Ecto neural progenitor cell (in vitro differentiated cells): ENCODE measurements at regions not wholly inside any gene's neighbourhood (a gene's known extent, or its start where the extent isn't known, plus 50 kb on each side); places are given as distances from the start of the nearest gene placed in this dataset.
"Not testable (repeated sequence)": the region's sequence is repeated elsewhere in the genome, so short reads cannot be mapped to it uniquely, and the experiment has no call there.

Source experiments
- DNase-seq: peaks from one replicate; pipeline ENCODE4 v3.0.0-alpha.2; 2018; ENCODE audit warnings: low spot score

DNA sequence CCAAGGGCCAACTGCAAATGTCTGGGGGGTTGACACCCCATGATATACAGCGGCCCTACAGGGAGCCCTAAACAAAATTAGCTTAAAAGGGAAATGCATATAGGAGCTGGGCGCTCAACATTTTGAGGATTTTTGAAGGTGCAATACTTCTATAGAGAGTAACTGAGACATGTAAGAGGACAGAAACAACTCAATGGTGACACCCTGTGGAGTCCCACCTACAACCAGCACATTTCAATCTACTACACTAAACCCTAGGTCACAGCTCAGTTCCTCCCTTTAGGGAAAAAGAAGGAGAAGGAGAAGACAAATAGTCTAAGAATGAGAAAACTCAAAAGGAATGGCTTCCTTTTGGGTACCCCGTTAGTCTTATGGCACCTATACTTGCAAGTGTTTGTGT lies 1010.5 kb upstream of the NOVA1 start:
- no peak for DNase-seq

DNA sequence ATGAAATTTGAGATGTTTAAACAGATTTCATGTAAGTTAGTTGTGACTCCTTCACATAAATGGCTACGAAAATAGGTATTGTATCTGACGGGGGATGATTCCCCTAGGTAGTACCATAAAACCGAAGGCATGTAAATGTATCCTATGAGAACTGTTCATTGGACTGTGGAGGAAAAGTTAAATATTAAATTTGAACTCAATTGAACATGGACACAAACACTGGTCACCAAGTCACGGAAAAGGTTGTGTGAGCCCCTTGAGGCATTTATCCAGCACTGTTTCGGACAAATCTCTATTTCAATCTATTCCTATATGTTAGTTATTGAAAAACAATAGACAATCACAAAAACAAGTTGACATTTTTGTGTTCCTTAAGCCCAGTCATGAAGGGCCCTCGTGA lies 1014.3 kb upstream of the NOVA1 start:
- DNase-seq, result no peak

DNA sequence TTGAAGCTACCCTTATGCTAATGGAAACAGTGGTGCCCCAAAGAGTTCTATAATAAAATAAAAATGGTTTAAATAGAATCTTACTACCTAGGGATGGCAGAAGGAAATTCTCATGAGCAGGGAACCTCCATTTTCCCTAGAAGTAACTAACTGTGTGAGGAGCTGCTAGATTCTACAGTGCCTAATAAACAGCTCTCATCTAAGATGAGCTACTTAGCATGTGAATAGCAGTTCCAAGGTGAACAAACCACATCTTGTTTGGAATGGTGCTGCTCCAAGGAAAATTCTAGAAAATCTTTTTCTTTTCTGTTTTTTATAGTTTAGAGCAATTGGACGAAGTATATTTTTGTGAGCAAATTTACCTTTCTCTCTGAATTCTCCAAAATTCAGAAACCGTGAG lies 1015.3 kb upstream of the NOVA1 start:
- no peak for DNase-seq

DNA sequence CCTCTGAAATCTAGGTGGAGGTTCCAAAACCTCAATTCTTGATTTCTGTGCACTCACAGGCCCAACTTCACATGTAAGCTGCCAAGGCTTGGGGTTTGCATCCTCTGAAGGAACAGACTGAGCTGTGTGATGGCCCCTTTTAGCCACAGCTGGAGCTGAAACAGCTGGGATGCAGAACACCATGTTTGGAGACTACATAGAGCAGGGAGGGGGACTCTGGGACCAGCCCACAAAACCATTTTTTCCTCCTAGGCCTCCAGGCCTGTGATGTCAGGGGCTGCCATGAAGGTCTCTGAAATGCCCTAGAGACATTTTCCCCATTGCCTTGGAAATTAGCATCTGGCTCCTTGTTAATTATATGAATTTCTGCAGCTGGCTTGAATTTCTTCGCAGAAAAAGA lies 1025.9 kb upstream of the NOVA1 start:
- no peak for DNase-seq

DNA sequence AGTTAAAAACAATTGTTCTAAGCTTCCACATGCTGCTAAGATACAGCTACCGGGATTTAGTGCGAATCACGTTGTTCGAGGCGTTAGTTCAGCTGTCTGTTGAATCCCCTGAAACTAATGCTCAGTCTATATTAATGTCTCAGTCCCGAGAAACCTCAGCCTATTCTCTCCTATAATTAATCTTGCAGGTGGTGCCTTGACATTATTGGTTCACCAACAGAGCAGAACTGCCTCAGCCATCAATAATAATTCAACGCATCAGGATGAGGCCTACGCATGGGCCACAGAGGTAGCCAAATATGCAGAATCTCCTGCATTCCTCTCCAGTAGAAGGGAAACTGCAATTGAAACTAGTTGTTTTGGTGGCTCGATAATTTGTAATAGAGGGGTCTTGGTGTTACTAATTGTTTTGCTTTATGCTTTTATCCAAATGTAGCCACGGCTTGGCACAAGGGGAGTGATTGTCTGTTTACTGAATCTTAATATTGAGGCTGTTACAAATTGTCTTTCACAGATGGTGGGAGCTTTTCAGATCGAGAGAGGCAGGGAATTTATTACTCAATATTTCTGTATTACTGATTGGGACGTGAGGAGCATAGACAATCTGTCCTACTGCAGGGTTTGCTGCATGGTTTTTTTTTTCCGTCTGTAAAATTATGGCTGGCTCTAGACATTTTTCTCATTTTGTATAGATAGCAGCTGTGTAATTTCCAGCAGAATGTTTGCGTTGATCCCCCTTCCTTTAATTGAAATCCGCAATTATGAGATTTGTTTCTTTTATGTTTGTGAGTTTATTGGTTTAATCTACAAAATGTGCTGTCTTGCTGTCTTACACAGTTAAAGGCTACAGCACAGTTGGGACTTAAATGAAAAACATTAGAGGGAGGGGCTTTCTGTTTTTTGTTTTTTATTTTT lies 1036.5 kb upstream of the NOVA1 start:
- DNase-seq, result no peak

DNA sequence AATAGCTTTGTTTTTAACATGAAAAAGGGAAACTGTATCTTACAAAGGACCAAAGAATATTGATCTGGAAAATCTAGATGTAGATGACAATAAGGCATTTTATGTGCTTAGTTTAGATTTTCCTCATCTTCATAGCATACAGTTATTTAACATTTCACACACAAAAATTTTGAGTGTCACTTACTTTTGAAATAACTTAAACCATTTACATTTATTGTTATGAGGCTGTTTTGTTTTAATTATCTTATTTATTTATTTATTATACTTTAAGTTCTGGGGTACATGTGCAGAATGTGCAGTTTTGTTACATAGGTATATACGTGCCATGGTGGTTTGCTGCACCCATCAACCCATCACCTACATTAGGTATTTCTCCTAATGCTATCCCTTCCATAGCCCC lies 1042.9 kb upstream of the NOVA1 start:
- not testable (repeated sequence) for DNase-seq

DNA sequence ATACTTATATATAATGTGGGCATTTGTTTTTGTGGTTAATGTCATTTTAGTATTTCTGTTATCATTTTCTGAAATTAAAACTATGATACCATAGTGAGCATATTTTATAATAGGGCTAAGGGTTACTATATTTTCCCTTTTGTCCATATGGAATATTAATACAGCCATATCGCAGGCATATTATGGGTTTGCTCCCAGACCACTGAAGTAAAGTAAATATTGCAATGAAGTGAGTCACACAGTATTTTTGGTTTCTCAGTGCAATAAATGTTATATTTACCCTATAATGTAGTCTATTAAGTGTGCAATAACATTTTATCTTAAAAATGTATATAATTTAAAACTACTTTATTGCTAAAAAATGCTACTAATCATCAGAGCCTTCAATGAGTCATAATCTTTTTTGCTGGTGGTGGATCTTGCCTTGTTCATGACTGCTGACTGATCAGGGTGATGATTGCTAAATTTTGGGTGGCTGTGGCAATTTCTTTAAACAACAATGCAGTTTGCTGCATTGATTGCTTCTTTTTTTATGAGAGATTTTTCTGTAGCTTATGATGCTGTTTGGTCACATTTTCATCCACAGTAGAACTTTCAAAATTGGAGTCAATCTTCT lies 1044.5 kb upstream of the NOVA1 start:
- no peak for DNase-seq

DNA sequence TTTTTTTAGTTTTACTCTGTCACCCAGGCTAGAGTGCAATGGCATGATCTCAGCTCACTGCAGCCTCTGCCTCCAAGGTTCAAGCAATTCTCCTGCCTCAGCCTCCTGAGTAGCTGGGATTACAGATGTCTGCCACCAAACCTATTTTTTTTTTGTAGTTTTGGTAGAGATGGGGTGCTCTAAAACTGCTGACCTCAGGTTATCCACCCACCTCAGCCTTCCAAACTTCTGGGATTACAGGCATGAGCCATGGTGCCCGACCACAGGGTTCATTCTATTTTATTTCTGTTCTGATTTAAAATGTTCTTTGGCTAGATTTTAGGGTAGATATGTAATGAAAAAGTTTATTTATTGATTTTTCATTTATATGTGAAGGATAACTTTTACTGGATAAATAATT lies 1062.8 kb upstream of the NOVA1 start:
- no peak for DNase-seq

DNA sequence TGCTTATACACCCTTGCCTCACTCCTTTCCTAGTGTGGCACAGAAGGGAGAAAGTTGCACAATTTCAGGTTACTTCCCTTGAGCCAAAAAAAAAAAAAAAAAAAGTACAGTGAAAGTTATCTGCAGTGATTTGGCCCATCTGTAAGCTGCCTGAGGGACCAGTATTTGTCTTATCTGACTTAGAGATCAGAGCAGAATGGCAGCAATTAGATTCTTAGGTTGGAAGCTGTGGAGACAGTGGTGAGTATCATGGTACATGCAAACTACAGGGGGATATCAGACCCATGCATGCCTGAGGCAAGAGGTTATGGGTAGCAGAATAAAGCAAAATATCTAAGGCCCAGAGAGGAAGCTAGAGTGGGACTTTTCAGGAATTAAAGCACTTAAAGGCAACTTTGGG lies 1070.7 kb upstream of the NOVA1 start:
- DNase-seq, result no peak

DNA sequence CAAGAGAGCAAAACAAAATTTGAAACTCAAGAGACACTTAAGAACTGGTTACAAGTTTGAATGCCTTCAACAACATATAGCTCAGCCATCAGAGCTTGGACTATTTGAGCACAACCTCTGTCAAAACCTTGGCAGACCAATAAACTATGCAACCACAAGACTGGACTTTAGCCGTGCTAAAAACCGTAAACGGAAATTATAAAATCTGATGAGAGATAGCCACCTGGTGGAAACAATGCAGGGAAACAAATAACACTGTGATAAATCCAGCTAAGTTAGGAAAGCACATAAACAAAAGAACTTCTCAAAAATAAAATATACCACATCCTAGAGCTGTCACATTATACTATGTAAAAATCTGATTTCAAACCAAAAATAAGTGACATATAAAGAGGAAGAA lies 1074.2 kb upstream of the NOVA1 start:
- DNase-seq, result no peak

DNA sequence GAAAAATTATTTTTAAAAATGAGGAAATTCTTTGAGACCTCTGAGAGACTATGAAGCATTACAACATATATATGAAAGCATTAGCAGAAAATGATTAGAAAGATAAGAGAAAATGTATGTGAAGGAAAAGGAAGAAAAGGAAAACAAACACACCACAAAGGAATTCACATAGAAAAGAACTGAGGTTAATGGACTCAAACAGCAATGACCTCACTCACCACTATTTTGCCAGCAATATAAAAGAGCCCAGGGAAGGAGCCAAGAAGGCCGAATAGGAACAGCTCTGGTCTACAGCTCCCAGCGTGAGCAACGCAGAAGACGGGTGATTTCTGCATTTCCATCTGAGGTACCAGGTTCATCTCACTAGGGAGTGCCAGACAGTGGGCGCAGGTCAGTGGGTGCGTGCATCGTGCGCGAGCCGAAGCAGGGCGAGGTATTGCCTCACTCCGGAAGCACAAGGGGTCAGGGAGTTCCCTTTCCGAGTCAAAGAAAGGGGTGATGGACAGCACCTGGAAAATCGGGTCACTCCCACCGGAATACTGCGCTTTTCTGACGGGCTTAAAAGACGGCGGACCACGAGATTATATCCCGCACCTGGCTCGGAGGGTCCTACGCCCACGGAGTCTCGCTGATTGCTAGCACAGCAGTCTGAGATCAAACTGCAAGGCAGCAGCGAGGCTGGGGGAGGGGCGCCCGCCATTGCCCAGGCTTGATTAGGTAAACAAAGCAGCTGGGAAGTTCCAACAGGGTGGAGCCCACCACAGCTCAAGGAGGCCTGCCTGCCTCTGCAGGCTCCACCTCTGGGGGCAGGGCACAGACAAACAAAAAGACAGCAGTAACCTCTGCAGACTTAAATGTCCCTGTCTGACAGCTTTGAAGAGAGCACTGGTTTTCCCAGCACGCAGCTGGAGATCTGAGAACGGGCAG lies 1075.2 kb upstream of the NOVA1 start:
- peak; percentile 44 for DNase-seq

DNA sequence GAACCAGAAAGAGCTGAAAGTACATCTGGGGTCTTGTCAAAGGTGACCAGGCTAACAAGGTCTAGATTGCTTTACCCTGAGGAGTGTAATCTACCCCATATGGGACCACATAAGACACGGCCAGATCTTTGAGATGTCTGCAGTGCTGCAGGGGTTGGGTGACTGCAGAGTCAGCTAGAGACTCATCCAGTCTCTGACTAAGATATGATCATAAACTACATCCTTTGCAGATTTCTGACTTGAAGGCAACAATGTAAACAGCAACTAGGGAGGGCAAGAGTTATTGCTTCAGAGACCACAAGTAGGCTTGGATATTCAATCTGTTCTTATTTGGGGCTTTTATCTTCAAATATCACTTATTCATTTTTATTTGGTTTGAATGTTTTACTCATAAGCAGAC lies 1080.5 kb upstream of the FOXG1 start:
- no peak for DNase-seq

DNA sequence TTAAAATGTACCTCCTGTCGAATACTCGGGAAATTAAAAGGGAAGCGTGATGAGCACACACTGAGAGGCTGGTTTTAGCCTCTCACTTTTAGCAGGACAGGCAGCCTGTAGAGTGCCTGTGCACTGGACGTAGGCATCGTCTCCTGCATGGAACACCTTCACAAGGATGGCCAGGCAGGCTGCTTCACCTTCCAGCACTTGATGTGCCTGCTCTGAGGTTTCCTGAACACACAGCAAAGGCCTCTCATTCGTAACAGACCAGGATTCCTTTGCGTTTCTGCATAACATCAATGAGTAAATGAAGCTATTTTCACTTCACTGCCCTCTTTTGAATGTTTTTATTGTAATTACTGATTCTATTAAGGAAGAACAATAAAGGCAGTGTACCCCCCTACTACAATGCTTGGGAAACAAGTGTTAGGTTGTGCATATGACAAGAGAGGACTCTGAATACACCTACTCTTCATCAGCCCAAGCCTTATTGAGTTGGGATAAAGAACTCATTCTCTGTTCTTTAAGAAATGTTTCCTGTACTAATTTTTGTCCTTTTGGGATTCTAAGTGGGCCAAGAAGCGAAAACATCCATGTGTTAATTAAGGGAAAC lies 1077.6 kb upstream of the FOXG1 start:
- DNase-seq, result no peak

DNA sequence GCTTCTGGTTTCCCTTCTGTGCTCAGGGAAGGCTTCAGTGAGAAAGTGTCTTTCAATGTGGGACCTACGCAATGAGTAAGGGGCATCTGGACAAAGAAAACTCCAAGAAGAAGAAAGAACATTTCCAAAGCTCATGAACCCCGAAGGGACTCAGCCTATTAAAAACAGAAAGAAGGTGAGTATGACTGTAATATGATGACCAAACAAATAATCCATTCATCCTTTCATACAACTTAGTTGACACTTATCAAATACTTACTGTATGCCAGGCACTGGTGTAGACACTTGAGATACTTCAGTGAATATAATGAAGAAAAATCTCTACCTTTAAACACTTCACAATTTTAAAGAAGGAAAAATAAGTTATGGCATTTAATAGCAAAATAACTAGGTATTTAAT lies 1054.2 kb upstream of the FOXG1 start:
- DNase-seq, result no peak

DNA sequence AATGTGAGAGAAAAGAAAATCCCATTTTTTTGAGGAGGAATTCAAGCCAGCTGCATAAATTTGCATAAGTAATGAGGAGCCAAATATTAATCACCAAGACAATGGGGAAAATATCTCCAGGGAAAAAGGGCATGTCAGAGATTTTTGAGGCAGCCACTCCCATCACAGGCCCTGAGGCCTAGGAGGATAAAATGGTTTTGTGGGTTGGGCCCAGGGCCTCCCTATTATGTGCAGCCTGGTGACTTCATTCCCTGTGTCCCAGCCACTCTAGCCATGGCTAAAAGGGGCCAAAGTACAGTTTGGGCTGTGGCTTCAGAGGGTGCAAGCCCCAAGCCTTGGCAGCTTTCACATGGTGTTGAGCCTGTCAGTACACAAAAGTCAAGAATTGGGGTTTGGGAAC lies 1051.0 kb upstream of the FOXG1 start:
- DNase-seq, result no peak

DNA sequence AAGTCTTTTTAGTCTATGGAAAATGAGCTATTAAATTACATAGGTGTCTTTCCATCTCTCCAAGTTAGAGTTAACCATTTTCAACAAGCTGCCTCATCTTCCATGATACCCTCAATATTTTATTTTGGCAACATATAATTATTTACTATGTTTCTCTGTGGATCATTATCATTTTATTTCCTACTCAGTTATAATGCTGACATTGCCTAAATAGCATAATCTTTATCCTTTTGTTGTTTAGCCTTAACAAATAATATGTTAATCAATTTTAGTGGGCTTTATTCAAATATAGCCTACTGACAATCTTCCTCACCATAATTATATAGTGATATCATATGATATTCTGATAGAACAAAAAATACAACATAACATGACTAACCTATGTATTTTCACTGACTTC lies 1044.8 kb upstream of the FOXG1 start:
- DNase-seq, result no peak

DNA sequence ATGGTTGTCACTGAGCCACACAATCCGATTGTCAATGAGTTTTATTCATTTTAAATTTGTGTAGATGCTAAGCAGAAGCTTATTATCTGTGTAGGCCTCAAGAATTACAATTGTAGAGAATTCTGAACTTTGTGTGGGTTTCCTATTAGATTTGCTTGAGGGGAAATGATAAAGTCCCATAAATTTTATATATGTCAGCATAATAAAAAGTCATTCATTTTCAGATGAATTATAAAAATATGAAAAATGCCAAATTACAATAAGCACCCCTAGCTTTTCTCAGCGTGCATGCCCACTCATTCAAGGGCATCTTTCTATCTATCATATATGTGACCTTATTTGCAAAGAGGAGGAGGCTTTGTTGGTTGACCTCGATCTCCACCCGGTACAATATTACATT lies 1041.1 kb upstream of the FOXG1 start:
- DNase-seq, result no peak

DNA sequence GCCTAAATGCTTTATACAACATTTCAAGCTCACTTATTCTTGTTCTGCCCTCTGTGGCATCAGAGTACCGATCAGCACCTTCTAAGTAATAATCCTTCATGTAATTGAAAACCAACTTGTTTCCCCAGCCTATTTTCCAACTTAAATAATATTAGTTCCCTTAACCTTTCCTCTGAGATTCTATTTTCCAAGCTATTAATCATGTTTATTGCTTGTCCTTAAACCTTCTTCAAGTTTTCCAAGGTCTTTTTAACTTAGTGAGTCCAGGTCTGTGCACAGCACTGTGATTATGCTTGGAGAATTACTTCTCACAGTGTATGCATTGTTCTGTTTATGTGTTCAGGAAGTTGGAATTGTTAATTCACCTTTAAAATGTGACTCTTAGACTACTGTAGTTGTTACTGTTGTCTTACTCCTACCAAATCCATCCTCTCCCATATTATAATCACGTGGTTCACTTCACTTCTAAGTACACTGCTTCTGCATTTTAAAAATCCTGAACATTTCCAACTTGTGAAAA lies 1039.3 kb upstream of the FOXG1 start:
- no peak for DNase-seq

DNA sequence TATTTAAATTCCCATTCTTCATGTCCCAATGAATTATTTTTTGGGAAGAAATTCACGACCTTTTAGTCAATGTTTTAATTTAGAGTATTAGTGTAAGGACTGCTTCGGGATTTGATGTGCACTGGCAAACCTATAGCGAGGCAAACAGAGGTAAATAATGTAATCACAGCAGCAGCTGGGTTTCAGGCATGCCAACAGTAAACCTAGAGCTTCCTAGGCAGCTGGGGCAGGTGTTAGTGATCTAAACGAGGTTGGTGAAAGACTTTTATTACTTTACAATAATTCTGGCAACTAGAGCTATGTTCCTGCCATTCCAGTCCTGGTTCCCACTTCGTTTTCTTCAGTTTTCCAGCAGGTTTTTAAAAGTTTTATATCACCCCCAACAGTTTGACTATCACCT lies 1036.4 kb upstream of the FOXG1 start:
- DNase-seq, result no peak

DNA sequence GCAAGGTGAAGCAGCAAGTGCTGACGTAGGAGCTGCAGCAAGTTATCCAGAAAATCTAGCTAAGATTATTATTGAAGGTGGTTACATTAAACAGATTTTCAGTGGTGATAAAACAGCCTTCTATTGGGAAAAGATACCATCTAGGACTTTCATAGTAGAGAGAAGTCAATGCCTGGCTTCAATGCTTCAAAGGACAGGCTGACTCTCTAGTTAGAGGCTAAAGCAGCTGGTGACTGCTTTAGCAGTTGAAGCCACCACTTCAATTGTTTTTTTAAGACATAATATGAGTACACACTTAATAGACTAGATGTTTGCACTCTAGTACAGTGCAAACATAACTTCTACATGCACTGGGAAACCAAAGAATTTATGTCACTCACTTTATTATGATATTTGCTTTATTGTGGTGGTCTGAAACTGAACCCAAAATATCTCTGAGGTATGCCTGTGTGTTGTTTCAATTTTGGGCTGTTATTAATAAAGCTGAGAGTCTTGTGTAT lies 1026.9 kb upstream of the FOXG1 start:
- no peak for DNase-seq

DNA sequence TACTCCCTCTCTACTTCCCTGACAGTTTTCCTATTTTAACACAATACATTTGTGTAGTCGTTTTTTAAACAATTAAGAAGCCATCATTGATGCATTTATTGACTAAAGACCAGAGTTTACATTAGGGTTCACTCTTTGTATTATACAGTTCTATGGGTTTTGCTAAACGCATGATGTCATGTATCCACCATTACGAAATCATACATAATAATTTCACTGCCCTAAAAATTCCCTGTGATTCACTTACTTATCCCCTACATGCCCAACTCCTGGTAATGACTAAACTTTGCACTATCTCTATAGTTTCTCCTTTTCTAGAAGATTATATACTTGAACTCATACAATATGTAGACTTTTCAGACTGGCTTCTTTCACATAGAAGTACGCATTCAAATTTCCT lies 1016.5 kb upstream of the FOXG1 start:
- DNase-seq, result no peak

DNA sequence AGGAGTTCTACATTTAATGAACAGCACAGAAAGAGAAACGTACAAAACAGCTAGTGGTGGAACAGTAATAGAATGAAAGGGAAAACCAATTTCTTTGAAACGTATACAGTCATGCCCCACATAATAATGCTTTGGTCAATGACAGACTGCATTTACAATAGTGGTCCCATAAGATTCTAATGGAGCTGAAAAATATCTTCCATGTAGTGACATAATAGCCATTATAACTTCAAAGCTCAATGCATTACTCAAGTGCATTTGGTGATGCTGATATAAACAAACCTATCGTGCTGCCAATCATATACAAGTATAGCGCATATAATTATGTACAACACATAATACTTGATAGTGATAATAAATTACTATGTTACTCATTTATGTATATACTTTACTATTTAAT lies 1008.9 kb upstream of the FOXG1 start:
- not testable (repeated sequence) for DNase-seq
